ENCODE measurements at regions not wholly inside any gene's neighbourhood (a gene's known extent, or its start where the extent isn't known, plus 50 kb on each side); places are given as distances from the start of the nearest gene placed in this dataset.
"Not testable (repeated sequence)": the region's sequence is repeated elsewhere in the genome, so short reads cannot be mapped to it uniquely, and the experiment has no call there.

- DNase-seq: no peak
These were observed 147.6 kb upstream of the TRPM3 start for GRCh38 chr9:71268871-71269635.

DNA sequence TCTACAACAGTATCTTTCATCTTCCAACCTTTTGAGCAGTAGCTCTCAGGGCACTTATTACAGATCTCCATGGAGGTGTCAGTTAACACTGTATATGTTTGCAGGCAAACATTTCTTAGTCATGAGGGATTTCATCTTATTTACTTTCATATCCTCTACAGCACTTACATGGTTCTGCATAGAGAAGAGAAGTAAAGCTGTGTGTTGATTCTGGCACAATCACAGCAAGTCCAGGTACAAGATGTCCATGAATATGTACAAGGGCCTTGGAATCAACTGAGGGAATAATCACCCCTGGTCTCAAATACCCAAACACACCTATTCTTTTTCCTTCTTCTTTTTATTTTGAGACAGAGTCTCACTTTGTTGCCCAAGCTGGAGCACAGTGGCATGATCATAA is 142.0 kb upstream of the TRPM3 start:
- DNase-seq: no peak

DNA sequence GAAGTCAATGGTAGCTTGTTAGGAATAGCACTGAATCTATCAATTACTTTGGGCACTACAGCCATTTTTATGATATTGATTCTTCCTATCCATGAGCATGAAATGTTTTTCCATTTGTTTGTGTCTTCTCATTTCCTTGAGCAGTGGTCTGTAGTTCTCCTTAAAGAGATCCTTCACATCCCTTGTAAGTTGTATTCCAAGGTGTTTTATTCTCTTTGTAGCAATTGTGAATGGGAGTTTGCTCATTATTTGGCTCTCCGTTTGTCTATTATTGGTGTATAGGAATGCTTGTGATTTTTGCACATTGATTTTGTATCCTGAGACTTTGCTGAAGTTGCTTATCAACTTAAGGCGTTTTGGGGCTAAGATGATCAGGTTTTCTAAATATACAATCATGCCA is 139.0 kb upstream of the TRPM3 start:
- DNase-seq: not testable (repeated sequence)

- DNase-seq: no peak
These were observed 133.3 kb upstream of the TRPM3 start for GRCh38 chr9:71254592-71255277.

GRCh38 chr9:71253011-71253410 is 131.6 kb upstream of the TRPM3 start:
- no peak for DNase-seq

- no peak for DNase-seq
These were observed 129.2 kb upstream of the TRPM3 start for GRCh38 chr9:71250581-71250980.

DNA sequence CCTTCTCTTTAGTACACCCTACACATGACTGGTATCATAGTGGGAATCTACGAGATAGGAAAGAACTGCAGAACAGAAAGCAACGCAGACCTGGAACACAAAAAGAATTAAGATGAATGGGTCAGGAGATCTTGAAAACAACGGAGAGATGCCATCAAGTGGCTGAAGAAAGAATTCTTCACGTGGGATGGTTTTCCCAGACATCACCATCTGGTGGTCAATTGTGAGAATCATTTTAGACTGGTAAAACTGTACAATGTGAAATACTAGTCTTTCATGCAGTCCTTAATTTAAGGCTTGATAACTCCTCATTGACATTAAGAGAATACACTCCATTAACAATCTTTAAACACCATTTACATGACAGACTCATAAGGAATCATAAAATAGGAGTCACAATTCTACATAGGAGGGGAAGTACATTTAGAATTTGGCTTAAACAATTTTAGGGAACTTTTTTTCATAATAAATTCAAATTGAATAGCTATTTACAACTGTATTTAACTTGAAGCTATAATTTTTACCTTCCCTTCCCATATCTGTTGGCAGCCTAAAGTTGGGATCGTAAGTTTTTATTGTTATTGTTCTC is 128.4 kb upstream of the TRPM3 start:
- DNase-seq: no peak

DNA sequence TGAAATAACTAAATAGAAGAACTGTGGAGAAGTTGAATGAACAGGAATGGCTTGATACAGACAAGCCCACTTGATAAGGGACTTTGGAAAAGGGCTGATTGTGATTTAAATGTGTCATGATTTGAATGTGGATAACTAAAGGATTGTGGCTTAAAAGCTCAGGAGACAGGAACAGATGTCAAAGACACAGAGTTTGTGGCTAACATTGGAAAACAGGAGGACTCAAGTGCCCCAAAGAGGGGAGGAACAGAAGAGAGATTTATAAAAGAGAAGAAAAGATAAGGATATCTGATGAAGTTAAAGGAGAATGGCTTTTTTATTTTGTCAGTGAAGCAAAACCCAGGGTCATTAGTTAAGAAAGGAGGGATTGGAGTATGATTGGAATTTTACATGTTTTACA is 124.2 kb upstream of the TRPM3 start:
- no peak for DNase-seq

- no peak for DNase-seq
These were observed 122.5 kb upstream of the TRPM3 start for GRCh38 chr9:71243951-71244350.

DNA sequence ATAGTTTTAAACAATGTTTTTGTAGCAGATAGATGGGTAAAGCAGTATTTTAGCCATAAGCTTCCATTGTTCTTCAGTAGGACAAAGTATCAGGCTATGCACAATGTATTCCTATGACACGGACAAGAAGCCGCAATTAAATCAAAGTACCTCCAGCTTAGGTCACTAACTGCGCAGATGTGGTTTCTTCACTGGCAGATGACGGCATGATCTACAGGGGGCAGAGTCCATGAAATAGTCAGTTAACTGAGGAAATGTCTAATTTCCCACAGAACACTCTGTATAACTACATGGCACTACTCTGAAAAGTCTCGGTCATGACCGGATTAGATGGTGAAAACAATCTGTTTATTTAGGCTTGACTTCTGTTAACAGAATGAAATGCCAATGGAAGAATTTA is 120.7 kb upstream of the TRPM3 start:
- no peak for DNase-seq

GRCh38 chr9:71237051-71237450 is 115.6 kb upstream of the TRPM3 start:
- DNase-seq: no peak

DNA sequence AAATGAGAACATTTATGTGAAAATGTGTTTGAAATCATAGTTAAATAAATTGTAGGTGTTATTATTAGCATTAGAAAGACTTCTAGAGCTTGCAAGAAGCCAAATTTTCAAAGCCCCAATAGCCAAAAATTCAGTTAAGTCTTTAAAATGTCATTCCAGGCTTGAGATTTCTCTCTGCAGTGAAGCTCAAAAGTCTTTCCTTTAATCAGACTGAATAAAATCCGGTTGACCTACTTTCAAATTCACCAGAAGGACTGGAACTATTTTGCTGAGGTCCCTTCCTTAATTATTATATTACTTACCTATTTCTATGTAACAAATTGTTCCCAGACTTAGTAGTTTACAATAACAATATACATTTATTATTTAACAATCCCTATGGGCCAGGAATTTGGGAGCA is 112.2 kb upstream of the TRPM3 start:
- DNase-seq: no peak

GRCh38 chr9:71223953-71224538 is 102.6 kb upstream of the TRPM3 start:
- DNase-seq: no peak

DNA sequence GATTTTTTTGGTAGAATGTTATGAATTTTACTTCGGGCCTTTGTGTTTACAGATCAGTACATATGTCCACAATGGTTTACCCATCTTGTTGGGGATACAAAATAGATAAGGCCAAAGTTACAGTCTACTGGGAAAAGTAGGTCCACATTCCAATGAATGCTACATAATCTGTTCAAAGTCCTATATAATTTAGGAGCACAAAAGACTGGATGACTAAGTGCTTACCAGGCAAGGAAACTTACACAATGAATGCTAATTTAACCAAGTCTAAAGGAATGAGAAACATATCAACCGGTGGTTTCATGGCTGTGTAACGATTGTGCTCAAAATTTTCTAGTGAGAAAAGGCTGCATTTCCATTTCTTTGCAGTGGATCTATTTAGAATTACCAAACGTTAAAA is 97.4 kb upstream of the TRPM3 start:
- no peak for DNase-seq

- no peak for DNase-seq
These were observed 92.2 kb upstream of the TRPM3 start for GRCh38 chr9:71213633-71214032.

DNA sequence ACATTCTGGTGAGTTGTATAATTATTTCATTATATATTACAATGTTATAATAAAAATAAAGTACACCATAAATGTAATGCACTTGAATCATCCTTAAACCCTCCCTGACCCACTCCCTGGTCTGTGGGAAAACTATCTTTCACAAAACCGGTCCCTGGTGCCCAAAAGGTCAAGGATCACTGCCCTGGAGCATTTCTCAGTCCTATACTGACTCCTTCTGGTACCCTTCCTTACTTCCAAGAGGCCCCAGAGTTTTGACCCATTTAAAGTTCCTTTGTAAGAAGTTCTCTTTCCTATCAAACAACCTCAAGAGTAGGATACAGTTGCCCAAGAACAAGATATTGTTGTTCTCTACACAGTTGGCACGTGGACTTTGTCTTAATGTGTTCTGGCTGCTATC is 88.9 kb upstream of the TRPM3 start:
- no peak for DNase-seq

DNA sequence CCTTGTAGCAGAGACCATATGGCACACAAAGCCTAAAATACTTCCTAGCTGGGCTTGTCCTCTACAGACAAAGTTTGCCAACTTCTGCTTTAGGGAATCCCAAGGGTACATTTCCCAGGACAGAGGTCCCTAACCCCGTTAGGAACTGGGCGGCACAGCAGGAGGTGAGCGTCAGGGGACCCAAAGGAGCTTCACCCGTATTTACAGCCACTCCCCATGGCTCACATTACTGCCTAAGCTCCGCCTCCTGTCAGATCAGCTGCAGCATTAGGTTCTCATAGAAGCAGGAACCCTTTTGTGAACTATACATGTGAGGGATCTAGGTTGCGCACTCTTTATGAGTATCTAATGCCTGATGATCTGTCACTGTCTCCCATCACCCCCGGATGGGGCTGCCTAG is 88.5 kb upstream of the TRPM3 start:
- no peak for DNase-seq

DNA sequence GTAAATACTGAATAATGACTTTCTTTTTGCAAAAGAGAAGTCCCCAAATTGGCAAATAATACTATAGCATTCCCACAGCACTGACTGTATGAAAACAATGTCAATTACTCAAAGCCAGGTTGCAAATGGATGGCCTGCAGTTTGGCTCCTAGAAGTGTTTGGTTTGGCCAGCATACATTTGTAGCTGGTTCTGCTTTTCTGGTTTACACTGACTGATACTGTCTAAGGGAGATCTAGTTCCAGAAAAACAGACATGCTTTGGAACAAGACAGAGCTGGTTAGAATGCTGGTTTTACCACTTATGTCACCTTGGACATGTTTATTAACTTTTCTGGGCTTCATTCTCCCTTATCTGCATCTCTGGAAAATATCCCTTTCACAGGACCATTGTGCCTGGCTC is 81.5 kb upstream of the TRPM3 start:
- DNase-seq: no peak

DNA sequence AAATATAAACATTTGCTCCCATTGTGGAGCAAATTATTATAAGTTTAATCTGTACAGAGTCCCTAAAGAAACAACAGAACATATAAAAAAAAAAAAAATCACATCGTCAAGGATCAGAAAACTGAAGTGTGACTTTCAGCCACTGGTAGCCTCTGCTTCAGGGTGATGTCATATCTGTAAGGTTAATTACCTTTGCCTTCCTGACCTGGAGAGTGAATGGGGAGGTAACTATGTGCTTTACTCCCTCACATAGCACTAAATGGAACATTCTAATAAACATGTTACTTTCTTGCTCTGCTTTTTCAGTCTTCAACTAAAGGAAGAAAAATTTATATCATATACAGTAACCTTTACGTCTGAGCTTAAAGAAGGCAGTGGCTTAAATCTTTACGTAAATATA is 70.3 kb upstream of the TRPM3 start:
- no peak for DNase-seq

DNA sequence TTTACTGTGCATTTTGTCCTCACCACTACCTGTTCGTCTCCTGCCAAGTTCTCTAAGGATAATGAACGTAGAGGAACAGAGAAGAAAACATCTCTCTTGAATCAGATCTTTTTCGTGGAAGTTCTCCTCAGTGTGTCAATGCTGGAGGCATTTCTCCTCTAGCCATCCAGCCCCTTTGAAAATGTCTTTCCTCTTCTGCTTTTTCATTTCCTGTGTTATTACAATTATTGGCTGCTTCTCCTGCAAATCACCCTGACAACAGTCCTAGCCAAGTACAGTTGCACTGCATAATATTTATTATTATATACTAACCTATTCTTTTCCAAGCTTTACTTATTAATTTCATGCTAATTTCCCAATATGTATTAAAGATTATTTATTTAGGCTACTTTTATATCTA is 61.8 kb upstream of the TRPM3 start:
- no peak for DNase-seq

DNA sequence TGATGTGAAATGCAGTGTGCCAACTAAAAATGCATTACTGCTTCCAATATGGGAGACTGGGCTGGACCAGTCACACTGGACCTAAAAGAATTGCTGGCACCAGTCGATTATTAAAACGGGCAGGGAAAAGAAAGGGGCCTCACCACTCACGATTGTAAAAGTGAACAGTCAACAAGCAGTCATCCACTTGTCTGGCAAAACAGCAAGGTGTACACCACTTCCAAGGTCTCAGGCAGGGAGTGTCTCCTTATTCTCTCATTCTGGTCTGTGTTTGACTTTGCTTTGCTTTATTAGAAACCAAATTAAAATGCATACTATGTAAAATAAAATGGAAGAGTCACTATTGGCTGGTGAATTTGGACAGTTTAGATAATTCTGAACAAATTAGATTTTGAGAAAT is 57.8 kb upstream of the TRPM3 start:
- DNase-seq: no peak

DNA sequence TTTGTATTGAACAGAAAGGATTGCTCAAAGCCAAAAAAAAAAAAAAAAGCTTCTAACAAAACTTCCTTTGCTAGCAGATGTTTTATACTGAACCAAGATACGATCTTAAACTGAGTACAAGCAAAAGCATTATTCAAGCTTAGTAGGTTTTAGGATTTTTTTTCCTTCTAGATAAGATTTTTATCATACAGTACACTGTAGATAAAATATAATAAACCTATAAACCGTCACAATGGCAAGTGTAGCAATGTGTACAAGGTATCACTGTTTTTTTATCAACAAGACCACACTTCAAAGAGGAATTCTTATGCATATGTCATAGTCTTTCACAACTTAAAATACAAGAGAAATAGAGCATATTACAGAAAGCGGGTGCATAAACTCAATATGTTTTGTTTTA is 56.5 kb upstream of the TRPM3 start:
- DNase-seq: no peak

DNA sequence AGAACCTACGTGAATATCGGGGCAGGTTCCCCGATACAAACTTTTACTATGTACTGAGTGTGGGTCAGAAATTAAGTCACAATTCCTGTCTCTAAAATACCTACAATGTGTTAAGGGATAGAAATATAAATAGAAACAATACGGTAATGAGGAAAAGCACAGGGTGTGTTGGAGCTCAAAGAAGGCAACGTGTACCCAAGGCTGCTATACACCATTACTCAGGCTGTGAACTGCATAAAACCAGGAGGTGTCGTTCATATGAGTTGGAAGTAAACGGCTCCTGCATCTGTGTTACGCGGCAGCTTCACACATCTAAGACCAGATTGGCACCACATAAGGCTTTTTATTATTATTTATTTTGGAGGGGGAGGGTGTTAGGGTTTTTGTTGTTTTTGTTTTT is 50.1 kb upstream of the TRPM3 start:
- DNase-seq: no peak
